HG02884 (cell line): ENCODE measurements at regions not wholly inside any gene's neighbourhood (a gene's known extent, or its start where the extent isn't known, plus 50 kb on each side); places are given as distances from the start of the nearest gene placed in this dataset.

ENCODE experiments used
- ATAC-seq: cut with Tn5 transposase; IDR thresholded peaks from one replicate; pipeline ENCODE4 v1.9.1; 2021; ENCODE audit warnings: mild to moderate bottlenecking, moderate library complexity; ENCODE audit not compliant: unreplicated experiment

DNA sequence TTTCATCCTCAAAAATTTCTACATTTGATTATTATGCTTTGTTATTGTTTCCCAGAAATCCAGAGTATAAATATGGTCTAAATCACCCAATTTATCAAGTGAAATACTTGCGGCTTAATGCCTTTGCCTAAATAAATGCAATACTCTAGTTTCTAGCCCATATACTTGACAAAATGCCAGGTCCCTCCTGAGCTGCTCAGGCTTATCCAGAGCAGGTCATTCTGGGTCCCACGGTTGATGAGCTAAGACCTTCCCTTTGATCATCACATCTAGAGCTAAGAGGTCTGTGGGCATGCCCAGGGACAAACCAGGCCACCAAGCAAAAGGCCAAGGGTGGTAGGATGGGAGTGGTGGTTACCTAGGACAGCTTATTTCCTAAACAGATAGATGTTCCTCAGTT is 180.1 kb downstream of the SMIM20 start:
- no peak for ATAC-seq

GRCh38 chr4:26094911-26095310 is 180.9 kb downstream of the SMIM20 start:
- no peak for ATAC-seq

DNA sequence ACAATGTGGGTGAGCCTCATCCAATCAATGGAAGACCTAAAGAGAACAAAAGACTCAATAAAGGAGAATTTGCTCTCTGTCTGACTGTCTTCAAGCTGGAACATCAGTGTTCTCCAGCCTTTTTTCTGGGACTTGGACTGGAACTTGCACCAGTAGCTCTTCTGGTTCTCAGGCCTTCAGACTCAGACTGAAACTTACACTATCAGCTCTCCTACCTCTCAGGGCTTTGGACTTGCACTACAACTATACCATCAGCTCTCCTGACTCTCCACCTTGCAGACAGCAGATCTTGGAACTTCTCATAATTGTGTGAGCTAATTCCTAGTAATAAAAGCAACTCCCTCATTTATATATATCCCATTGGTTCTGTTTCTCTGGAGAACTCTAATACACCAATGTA is 185.9 kb downstream of the SMIM20 start:
- no peak for ATAC-seq

GRCh38 chr4:26101011-26101410 is 187.0 kb downstream of the SMIM20 start:
- no peak for ATAC-seq

GRCh38 chr4:26104056-26104685 is 190.2 kb downstream of the SMIM20 start:
- no peak for ATAC-seq

DNA sequence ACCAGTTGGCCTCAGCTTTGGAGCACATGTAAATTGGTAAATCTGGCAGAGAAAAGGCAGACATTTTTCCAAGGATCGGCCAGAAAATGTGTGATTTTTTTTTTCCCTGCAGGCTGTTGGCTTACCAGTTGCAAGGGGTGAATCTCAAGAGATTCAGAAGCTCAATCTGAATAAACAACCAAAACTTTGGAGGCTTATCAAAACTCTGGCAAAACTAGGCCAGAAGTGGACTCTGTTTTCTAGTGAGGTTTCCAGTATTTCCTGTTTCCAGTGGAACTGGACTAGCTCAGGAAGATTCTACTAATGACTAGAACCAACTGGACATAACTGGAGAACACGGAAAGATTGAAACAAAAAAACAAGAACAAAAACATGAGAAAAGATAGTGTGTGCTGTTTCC is 191.3 kb downstream of the SMIM20 start:
- no peak for ATAC-seq

DNA sequence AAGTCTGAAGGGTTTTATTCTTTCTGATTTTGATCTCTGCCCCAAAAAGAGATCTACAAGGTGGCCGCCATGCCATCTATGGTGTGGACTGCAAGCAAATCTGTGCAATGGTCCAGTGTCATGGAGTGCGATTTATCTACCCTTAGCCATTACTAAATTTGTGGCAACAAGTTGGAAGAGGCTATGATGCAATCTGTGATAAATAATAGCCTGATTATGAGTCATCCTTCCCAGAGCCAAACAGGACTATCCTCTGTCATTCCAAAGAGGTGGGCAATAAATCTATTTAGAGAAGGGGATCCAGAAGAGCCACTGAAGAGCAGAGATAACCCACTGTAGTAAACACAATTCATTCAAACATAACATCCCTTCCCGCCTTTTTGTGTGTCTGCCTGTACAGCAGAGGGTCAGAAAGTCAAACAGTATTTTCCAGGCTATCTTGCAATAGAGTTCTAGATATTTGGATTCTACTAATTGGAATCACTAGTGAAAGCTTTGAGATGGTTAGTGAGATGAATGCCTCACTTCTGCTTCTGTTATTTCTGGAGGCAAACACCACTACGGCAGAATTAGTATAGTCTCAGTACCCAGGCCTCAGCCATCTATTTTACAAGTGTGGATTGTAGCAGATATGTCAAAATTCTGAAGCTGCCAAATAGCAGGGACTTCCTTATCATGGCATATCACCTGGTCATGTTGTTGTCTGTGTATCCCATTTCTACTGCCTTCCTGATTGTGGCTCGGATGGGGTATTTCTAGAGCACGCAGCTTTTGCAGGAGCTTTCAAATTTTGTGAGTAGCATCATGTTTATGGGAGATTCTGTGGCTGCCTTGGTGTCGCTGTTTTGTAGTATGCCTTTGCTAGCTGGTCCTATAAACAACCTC is 192.0 kb downstream of the SMIM20 start:
- ATAC-seq, result no peak

DNA sequence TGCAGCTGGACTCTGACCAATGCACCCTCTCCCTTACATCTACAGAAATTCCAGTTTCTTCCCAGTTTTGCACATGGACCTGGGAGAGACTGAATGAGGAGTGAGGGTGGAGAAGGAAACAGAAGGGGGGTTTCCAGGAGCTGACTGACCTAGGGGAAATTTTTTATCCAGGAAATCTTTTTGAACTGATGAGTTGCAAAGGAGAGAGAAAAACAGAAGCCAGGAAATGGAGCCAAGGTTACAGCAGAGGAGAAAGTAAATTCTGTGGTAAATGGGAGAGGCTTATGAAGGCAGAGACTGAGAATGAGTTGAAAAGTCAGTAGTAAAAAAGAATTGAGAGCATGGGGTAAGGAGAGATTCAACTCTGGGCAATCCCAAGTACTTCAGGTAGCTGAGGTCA is 192.8 kb downstream of the SMIM20 start:
- ATAC-seq, result no peak

DNA sequence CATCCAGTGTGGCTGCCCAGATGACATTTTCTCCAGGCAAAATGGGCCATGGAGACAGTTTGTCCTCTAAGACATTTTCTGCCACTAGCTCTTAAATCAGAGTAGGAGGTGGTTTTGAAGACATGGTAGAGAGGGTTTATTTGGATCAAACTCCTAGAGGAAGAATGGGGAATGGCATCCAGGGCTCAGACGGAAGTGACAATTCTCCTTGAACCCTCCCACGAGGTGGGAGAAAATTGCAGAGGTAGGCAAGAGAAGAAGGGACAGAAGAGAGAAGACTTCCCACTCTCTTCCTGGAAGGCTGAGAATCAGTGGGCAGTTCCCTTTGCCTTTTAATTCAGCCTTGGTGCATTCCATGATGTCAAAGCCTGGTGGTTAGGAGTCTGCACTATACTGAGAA is 194.0 kb downstream of the SMIM20 start:
- ATAC-seq, result no peak

DNA sequence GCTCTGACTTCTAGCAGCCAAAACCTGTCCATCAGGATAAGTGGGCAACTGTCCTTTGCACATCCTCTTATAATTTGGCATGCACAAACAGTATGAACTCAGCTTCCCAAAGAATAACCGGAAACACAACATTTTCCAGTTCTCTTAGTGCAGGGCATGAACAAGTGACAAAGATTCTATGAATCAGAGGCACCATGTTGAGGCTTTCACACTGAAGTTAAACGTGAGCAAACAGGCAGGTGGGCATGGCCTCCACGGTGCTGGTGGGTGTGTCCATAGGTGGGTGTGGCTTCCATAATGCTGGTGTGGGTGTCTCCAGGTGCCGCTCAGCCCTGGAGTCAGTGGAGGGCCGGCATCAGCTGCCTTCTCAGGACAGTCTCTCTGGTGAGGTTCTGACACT is 196.5 kb downstream of the SMIM20 start:
- ATAC-seq, result no peak

GRCh38 chr4:26113339-26113940 is 199.4 kb downstream of the SMIM20 start:
- ATAC-seq, result no peak

DNA sequence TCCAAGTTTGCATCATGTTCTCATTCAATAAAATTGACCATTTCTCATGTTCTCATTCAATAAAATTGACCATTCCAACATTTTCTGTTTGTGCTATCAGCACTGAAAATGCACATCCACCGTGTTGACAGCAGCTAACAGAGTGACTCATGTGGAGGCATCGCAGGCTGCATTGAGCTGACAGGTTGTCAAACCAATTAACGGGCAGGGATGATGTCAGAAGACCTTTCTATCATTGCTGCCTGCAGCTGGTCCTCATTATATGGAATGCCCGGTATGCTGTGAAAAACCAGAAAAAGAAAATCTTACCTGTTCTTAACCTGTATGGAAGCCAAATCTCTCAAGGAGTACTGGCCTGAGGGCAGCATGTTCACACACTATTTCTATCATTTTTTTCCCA is 202.0 kb downstream of the SMIM20 start:
- ATAC-seq, result no peak

DNA sequence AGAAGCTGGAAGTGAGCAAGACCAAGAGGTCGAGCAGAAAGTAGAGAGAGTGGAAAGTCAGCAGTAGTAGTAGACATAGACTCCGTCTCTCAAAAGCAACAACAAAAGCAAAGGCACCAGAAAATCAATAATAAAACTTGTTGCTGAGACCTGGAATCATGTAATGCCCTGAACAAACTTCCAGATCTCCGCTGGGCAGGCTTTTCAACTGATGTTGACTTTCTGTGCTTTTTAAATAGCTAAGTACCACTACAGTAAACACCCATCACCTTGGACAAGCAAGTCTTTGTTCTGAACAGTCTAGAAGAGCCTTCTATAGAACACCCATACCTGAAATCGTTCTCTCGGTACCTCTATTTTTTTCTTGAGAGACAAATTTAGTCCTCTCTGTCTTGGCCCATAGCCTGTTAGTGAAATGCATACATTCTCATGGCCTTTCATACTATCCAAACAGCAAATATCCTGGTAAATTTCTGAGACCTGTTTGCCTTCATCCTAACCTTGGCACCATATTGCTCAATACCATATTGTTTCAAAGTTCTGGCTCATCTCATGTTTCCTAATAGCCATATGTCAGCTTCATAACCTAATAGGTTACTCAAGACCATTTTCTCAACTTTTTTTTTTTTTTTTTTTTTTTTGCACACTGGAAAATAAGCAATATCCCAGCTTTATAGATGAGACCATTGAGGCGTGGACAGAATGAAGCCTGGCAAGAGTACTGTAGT is 200.6 kb upstream of the RBPJ start:
- no peak for ATAC-seq

DNA sequence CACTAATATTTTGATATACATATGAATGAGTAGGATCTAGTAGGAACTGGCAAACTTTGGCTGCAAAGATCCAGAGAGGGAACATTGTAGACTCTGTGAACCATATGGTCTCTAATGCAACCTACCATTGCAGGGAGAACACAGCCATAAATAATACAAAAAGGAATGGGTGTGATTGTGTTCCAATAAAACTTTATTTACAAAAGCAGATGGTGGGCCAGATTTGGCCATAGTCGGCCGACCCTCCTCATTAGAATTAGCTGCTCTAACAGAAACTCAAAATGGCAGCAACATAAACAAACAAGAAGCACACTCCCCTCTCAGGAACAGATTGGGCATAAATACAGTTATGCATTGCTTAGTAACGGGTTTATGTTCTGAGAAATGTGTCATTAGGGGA is 198.1 kb upstream of the RBPJ start:
- ATAC-seq, result no peak

DNA sequence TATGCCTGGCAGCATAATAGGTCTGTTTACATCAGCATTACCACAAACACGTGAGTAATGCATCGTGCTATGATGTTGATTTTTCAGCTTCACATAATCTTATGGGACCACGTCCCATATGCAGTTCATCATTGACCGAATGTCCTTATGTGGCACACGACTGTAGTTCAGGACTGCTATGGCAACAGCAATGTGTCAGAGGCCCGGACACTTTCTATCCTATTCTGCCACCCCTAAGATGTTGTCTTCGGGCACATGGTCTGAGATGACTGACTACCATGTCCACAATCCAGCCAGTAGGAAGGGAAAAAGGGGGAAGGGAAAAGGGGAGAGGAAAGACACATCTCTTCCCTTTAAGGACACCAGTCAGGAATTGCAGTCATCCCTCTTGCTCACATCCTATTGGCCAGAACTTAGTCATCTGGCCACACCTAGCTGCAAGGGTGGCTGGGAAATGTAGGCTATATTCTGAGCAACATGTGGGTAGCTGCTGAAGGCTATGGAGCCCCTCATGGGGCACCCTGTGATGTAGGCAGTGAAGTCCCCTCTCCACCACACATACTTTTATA is 196.0 kb upstream of the RBPJ start:
- no peak for ATAC-seq

DNA sequence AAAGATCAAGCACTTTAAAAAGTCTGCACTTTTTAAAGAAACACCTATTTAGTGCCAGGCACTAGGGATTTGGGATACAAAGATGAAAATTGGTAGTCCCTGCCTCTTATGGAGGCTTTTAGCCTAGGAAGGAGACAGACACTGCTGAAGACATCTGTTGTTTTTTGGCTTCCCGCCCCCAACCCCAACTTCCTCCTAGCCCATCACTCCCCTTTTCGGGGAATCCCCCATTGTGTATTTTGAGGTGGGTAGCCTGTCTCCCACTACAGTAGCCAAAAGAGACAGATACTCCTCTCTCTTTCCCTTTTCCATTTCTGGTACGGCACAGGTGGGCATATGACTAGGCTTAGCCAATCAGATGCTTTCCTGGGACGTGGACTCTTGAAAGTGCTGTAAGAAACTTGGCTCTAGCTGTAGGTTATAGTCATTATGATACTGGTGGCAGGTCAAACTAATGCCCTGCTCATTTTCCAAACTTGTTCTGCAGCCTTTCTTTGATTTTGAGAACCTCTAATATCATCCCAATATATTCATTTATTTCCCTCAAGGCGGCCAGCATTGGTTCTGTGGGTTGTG is 194.6 kb upstream of the RBPJ start:
- peak; percentile 56 for ATAC-seq

DNA sequence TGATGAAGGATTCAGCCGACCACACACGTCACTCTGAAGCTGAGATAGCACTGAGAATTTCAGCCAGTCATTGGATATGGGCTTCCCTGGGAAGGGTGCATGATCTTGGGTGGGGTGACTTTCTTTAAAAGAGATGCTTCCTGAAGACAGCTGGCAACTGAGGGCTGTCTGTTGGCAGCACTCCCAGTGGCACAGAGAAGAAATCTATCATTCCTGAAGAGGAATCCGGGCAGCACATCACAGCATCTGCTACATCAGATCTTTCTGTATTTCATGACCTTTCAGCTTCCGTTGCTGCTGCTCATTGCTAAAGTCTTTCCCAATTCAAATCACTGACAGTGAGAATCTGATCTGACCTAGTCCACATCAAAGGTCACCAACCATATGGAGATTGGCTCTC is 193.8 kb upstream of the RBPJ start:
- no peak for ATAC-seq

- ATAC-seq, result no peak
These were observed 192.9 kb upstream of the RBPJ start for GRCh38 chr4:26127851-26128337.

DNA sequence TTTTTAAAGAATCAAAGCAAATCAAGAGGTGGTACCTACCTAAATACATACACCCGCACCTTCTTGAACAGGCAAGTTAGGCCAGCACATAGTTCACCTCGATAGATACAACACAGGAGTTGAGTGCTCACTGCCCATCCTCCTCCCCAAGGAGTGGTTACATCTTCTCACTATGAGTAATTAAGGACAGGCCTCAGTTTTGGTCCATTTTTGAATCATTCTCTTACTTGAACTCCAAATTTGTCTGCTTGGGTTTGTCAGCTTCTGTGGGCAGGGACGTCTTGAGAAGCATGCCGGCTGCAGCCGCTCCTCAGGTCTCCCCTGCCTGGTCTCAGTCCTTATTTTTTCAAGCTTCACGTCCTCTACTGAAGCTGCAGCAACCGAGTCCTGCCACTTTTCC is 190.6 kb upstream of the RBPJ start:
- ATAC-seq, result peak; percentile 61

GRCh38 chr4:26130841-26131432 is 189.9 kb upstream of the RBPJ start:
- no peak for ATAC-seq
